ENCODE measurements at regions not wholly inside any gene's neighbourhood (a gene's known extent, or its start where the extent isn't known, plus 50 kb on each side); places are given as distances from the start of the nearest gene placed in this dataset.

DNA sequence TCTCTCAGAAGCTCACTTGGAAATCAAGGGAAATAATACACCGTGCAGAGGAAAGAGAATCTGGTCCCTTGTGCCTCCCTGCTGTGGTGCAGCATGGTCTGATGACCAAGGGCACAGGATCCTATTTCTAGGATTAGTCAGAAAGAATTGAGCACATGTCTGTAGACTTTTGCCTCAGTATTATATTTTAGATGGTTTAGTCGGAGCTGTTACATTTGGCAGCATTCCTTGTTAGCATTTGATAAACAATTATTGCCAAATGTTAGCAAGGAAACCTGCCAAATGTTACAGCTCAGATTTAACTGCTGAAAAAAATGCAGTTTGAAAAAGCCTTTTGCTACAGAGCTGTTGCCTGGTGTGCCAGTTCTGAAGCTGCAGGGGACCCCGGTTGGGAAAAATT lies 183.5 kb upstream of the DPYD start:
- no peak for DNase-seq

DNA sequence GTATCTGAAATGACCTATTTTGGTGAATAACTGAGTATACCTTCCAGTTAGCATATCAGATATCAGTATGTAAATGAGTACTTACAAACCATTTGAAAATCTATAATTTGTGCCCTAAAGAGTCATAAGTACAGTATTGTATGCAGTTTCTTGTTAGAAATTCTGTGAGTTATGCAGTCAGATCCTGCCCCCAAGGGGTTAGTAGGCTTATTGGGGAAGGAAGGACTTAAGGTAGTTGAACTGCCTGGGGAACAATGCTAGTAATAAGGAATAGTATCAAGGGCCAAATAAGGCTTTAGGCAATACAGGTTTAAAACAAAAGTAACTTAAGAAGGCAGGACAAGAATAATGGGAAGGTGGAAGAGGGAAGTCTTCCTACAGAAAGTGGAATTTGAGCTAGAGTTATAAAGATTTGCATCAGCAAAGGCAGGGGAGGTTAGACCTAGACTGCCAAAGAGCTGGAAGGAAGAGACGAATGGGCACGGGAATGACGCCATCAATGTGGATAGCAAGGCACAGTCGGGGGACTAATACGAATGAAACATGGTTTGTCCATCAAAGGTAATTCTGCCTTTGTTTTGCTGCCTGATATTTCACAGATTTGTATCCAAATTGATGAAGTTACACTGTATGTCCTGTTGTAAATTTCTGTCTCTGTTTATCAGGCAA lies 182.9 kb upstream of the DPYD start:
- no peak for DNase-seq

DNA sequence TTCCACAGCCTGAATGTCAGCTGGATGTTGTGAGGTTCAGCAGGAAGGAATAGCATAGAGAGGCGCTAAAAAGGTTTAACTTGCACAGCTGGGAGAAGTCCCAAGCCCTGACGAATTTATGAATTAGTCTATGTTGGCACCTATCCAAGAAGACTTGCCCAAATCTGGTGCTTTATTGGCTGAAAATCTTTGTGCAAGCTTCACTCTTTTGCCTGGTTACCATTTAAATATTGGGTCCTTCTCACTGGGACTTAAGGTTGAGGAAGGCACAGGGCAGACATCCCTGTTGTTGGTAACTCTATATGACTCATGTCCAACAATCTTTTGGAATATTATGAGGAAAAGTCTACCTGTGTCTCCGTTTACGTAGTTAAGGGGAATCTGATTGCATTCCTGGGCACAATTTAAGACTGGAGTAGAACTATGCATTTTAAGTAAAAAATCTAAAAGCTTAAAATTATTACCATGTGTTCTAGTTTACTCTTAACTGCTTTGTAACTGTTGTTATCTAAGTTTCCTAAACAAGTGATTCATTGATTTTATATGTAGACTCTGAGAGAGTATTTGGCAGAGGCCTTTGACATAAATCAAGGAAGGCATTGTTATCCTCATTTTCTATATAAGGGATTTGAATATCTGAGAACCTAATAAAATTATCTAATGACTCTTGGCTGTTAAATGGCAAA lies 181.7 kb upstream of the DPYD start:
- no peak for DNase-seq

DNA sequence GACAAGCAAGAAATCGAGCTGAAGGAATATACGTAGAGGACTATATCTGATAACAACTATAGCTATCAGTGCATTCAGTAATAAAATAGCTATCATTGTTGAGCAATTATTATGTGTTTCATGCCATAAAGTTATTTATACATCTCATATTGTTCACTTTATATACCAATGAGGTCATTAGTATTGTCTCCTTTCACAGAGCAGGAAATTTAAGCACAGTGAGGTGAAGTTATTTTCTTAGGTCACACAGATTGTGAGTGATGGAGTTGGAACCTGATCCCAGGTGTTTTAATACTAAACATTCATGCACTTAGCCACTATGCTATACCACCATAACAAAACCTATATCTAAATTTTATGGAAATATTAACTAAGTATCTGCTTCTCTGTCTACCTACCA lies 180.5 kb upstream of the DPYD start:
- DNase-seq = no peak

DNA sequence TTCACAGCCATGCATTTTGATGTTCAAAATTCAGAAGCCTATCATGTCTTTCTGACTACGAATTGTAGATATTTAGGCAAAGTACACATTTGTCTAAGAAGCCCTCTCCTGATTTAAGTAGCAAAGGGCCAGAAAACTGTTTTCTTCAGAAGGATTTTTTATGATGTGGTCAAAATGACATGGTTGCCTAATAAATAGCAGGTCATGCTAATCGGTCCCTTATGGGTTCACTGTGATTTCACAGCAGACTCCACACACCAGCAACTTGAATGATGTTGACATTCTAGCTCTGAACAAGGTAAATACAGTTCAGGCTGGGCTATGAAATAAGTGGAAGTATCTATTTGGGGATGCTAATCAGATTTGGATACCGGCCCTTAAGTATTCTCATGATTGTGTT lies 178.7 kb upstream of the DPYD start:
- DNase-seq = no peak

DNA sequence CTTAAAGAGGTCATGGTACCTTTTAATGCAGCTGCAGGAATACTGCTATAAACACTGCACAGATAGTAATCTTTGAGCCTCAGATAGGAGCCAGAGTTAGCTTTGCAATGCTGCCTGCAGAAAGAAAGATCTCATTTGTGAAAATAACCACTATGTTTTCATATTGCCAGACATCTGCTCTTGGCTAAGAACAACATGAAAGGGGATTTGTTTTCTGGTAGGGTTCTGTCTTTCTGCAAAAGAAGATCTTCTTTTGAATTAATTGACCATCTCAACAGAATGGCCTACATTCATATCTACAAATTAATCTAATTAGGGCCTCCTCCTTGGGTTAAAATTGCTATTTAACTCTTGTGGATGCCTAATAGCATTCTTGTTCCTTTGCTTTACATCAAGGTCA lies 177.6 kb upstream of the DPYD start:
- no peak for DNase-seq

DNA sequence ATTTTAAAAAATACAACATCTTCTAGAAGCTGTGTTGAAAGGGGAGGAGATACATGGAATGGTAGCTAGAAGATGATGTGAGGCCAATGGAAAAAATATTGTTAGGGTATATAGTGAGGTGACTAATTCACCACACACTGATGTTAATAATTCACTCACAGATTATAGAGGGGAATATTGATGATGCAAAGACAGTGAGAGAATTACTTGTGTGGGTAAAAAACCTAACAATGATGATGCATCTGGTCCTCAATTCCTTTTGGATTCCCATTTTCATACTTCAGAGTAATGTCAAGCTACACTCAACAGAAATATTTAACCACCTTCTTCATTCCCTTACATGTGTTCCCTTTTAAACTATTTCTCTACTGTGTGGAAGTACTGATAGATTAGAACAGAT lies 169.5 kb upstream of the DPYD start:
- no peak for DNase-seq

DNA sequence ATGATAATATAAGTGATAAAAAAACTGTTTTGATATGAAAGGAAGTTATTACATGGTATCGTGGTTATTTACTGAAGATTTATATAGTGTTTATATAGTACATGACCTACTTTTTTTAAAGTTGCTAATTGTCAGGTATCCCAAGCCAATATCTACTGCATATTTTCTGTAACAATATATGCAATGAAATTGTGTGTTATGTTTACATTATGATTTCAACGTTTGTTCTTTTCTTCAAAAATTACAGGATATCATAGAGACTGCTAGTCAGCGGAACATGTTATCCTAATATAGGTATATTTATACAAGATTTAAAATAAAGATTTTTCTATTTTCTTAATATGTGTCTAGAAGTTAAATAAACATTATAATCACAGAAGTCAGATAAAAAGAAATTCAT lies 167.5 kb upstream of the DPYD start:
- DNase-seq = no peak

DNA sequence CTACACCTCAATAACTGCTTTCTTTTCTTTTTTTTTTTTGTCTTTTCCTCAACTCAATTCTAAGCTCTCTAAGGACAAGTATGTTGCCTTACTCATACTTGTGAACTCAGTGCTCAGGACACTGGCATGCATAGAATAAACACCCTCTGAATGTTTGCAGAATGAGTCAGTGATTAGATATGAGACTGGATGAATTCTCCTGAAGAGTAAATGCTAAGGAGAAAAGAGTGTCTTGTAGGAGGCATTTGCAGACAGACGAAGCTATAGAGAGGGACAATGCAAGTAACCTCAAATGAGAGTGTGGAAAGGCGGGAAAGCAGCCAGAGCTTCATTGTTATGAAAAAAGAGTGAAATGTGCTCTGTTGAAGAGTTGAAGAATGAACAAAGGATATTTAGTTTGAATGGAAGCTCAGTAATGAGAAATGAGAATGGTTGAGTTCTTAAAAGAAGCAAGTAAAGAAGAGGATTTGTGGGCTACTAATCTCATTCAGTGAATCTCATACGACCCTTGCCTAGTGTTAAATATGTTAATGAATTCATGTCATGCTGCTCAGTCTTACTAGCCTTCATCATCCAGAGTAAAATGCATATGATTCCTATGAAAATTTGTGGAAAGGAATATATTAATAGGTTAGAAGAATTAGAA lies 166.1 kb upstream of the DPYD start:
- no peak for DNase-seq

DNA sequence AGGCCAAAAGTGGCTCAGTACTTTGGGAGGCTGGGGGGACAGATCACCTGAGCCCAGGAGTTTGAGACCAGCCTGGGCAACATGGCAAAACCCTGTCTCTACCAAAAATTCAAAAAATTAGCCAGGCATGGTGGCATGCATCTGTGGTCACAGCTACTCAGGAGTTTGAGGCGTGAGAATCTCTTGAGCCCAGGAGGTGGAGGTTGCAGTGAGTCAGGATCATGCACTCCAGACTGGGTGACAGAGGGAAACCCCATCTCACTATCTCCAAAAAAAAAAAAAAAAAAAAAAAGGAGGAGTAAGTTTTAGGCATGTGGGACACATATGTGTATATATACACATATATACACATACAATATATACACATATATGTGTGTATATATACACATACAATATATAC lies 165.3 kb upstream of the DPYD start:
- no peak for DNase-seq

DNA sequence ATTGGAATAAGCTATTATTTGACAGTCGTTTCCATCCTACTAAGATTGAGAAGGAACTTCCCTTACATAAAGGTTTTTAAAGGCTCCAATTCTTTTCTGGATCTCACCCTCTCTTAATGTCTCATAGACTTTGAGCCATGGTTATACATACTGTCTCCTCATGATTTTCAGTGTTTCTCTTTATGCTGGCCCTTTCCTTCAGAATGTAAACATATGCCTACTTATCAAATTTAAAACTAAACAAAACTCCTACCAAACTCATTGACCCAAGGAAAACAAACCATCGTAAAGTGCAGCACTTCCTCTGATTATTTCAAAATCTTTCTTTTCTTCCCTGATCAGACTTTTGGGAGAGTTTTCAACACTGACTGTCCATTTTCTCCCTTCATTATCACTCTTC lies 163.4 kb upstream of the DPYD start:
- no peak for DNase-seq

DNA sequence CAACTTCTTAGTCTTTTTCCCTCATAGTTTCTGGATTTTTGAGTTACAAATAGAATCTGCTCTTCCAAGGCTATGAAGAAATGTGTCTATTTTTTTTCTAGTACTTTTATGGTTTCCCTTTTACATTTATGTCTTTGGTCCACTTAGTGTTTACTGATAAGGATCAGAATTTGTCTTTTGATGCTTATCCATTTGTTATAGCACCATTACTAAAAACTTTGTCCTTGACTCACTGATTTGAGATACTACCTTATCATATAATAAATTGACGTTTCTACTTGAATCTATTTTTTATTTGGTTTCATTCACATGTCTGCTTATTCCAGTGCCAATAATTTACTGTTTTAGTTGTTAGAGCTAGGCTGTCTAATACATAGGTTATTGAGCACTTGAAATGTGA lies 161.1 kb upstream of the DPYD start:
- no peak for DNase-seq

DNA sequence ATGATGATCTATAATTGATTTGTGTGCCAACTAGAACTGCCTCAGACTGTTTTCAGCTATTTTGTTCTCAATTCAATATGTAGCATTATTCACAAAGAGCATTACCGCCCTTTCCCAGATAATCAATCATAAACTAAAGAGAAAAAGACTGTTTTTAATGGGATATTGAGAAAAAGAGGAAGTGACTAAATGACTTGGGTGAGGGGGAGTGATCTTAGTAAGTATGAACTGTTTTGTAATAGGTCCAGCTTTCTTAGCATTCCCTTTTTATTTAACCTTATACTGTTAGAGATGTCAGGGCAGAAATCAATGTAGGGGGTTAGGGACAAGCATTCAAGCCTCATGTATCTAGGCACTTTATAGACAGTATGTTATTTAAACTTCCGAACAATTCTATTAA lies 157.8 kb upstream of the DPYD start:
- DNase-seq = peak in 1 of 2 donors; percentile 17

DNA sequence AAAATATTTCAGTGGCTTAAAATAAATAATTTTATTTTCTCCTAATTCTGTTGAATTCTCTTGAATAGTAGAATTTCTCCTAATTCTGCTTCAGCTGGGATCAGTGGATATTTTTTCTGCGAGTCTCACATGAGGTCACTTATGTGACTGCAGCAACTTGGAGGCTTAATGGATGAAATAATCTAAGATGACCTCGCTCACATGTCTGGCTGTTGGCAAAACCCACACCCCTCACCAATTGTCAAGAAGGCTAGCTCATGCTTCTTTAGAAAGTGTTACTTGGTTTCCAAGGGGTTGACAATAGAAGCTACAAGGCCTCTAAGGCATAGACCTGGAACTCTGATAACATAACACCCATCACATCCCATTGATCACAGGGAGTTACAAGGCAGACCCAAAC lies 156.9 kb upstream of the DPYD start:
- DNase-seq = no peak

DNA sequence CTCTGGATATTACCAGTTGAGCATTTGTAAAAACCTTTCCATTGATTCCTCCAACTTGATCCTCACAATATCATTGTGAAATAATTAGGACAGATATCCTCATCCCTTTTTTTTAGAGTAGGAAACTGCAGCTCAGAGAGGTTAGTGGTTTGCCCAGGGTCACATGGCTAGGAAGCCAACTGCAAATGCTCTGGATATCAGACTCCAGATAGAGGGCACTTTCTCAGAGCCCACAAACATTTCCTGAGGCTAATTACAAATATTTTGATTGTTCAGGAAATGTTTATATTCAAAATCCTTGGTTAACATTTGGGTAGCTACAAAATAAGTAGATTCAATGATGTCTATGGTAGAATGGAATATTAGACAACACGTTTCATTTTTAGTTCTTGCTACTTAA lies 154.8 kb upstream of the DPYD start:
- no peak for DNase-seq

DNA sequence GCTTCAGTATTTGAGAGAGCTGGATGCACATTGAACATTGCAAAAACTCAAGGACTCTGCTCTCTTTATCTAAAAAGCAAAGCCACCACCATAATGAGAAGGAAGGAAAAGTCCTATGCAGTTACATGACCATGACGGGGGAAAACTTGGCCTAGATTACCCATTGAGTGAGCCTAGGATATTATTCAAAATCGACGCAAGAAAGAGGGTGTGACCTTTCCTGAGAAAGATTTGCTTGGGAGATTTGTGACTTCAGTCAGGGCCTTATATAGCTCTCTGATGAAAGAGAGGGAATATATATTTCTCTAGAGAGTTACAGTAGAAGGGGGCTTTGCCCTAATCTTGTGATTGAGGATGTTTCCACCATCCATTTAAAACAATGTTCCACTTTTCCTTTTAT lies 153.0 kb upstream of the DPYD start:
- no peak for DNase-seq

DNA sequence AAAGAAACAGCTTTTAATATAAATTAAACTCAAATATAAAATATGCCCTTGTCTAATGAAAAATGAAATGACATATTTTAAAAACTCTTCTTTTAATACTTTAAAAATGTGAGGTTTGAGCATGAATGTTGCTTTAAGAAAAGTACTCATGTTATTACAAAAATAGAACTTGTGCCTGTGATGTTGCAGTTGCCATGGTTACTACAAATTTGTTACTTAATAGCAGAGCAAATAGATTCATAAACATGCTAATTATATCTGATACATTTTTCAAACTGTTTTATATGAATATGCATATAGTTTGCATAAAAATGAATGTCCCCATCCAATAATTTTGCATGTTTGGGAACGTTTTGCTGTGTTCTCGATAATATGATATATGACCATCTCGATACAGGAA lies 152.3 kb upstream of the DPYD start:
- no peak for DNase-seq

DNA sequence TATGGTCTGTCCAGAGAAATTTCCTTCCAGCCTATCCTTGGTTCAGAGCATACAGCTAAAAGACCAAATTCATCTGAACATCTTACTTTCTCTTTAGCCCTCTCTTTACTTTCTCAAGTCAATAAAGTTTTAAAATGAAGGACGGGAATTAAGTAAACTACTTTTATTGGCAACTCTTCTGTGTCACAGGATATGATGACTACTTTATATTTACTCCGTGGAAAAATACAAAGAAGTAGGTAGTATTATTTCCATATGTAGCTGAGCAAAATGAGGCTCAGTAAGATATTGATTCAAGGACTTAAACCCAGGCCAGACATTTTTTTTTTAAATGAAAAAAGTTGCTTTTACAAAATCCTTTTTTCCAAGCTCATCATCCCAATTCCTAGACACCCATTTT lies 151.2 kb upstream of the DPYD start:
- no peak for DNase-seq

DNA sequence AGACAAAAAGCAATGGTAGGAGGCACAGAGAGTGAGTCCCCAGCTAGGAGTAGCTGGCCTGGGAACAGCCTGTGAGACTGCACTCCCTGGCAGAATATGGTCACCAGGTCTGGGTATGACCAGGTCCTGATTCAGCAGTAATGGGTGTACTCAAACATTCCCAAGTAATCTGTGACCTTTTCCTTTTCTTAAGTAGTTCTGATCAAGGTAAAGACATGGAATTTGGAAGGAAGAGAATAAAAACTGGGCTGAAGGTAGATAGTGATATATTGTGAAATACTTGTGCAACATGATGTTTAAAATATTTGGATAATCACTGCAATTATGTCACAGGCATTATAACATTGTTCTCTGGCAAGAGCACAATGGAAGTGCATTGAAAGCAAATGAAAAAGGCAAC lies 147.2 kb upstream of the DPYD start:
- no peak for DNase-seq

DNA sequence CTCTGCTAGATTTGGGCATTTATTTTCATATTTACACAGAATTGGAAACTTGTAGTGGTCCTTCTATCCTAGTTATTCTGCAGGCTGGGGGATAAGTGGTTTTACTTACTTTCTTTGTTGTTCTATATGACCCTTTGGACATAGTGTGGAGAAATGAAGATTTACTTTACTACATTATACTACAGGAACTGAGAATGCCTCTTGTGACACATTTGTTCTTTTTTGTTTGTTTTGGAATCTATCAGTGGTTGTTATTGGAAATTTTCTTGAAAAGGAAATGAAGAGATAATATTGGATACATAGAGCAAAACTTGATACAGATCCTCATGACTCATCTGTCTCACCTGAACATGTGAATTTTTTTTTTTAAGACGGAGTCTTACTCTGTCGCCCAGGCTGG lies 146.1 kb upstream of the DPYD start:
- no peak for DNase-seq

DNA sequence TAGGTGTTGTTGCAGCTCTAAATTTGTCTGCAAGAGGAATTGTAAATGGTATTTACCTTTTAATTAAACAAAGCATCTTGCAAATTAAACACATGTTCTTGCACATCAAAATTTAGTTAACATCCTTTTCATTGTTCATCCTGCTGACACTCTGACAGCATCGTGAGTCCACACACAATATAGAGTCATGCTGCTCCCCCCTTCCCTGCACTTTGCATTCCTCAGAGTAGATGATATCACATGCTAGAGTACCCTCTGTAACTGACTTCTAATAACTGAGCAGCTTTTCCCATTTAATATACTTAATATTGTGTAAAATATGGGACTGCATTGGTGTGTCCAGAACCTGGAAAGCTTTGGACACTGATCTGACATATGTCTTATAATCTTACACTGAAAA lies 138.8 kb upstream of the DPYD start:
- DNase-seq = no peak

DNA sequence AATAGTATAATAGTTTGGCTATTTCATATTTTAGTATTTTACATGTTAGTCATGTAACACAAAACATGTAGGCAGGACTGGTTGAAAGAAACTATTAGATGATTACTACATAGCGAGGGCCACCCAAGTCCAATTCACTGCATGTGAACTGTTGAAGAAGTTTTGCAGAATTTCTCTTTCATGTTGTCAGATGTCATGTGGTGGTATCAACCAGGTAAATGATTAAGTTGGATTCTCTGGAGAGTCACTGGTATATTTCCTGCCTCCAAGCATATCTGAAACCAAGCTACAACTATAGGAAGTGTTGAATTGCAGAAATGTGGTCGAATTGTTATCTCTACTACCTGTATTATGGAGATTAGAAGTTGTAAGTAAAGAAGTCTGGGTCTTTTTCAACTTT lies 137.8 kb upstream of the DPYD start:
- no peak for DNase-seq

DNA sequence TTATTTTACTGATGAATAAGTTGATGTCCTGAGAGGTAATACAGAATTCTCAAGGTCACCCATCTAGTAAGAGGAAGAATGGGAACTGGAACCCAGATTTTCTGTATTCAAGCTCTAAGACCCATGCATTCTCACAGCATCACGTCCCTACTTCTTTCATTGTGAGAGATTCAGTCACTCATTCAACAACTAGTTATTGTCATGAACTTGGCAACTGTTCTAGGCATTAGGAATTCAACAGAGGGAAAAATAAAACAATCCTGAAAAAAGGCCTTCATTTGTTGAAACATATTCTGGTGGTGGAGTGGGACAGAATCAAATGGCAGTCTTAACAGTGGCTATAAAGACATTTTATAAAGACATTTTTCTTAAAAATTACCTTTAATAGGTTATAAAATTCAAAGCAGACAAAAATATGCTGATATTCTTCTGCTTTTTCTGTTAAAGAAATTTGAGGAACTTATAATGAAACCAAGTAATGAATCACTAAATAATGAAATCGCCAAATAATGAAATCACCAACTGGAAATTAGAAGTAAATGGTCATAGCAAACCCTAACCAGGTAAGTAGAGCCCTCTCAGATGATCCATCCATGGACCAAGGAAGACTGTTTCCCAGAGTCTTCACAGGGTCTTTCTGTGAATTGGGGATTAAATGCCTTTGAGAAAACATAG lies 136.5 kb upstream of the DPYD start:
- peak in 1 of 2 donors; percentile 66 for DNase-seq

DNA sequence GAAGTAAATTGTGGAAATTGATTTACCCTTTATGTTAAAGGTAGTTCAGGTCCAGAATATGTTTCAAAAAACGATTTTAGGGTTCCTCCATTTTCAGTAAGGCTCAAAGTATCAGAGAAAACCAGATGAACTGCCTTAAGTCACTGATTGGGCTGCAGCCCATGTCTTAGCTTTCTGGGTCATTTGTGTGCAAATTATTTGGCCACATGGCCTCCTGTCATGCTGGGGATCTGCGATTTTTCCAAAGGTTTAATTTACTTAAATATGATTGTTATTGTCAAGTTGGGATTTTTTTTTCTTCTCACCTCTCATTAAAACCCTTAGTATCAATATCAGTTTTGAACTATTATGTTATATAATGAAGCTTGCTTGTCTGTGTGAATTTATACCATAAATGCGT lies 135.9 kb upstream of the DPYD start:
- DNase-seq = no peak

Data from inflammatory macrophage (primary cell).